ENCODE measurements at regions not wholly inside any gene's neighbourhood (a gene's known extent, or its start where the extent isn't known, plus 50 kb on each side); places are given as distances from the start of the nearest gene placed in this dataset.

GRCh38 chr21:15208786-15209185 lies 144.0 kb upstream of the NRIP1 start:
- no peak for TF ChIP-seq MXI1 (IDR thresholded peaks at IDR 0.05; ENCODE audit: borderline replicate concordance, low read depth, low read length)
- no peak for TF ChIP-seq CEBPB (IDR thresholded peaks at IDR 0.05; ENCODE audit: low read depth, low read length)
- no peak for TF ChIP-seq FOS (IDR thresholded peaks at IDR 0.05; ENCODE audit: low read depth, low read length)
- TF ChIP-seq RAD21 (IDR thresholded peaks at IDR 0.05; ENCODE audit: low read length): no peak
- TF ChIP-seq POLR2A (IDR thresholded peaks at IDR 0.05; ENCODE audit: low read depth, low read length): no peak
- no peak for TF ChIP-seq CHD1 (IDR thresholded peaks at IDR 0.05; ENCODE audit: low read depth, low read length)
- TF ChIP-seq, protein P1, sequence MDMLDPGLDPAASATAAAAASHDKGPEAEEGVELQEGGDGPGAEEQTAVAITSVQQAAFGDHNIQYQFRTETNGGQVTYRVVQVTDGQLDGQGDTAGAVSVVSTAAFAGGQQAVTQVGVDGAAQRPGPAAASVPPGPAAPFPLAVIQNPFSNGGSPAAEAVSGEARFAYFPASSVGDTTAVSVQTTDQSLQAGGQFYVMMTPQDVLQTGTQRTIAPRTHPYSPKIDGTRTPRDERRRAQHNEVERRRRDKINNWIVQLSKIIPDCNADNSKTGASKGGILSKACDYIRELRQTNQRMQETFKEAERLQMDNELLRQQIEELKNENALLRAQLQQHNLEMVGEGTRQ (IDR thresholded peaks at IDR 0.05; ENCODE audit: low read depth, low read length): no peak
- no peak for TF ChIP-seq BHLHE40 (IDR thresholded peaks at IDR 0.05; ENCODE audit: low read depth, low read length)
- TF ChIP-seq ELK1 (IDR thresholded peaks at IDR 0.05; ENCODE audit: borderline replicate concordance, low read depth, low read length): no peak
- TF ChIP-seq CTCF (conservative IDR thresholded peaks at IDR 0.05; ENCODE audit: low read depth, low read length): no peak
- TF ChIP-seq RFX5 (IDR thresholded peaks at IDR 0.05; ENCODE audit: low read depth, low read length): no peak
- TF ChIP-seq SMC3 (IDR thresholded peaks at IDR 0.05; ENCODE audit: low read depth, low read length): no peak
- CTCF ChIA-PET: no interaction called here

More at GRCh38 chr21:15208786-15209185, 144.0 kb upstream of the NRIP1 start:
- H3K14ac ChIP-seq (replicated peaks; ENCODE audit: low read depth, low read length): no peak overlapping the region
- H2BK15ac ChIP-seq (ENCODE audit: low read depth, low read length): no peak overlapping the region
- no peak overlapping the region for H2BK120ac ChIP-seq (ENCODE audit: low read depth, low read length)
- dilution Hi-C loops (cut with HindIII; ENCODE audit: low sequenced_read_pairs, unreplicated experiment) (no loop called here), in situ Hi-C loops (cut with MboI; ENCODE audit: low sequenced_read_pairs) (no loop called here), intact Hi-C loops (cut with micrococcal nuclease) (no loop called here)
- H3K4me1 ChIP-seq (ENCODE audit: control insufficient read depth, insufficient read depth, low read length): no peaks in the 10 kb centered on the region
- H2AK5ac ChIP-seq (ENCODE audit: low read depth, low read length): no peak overlapping the region
- H3K4ac ChIP-seq (ENCODE audit: low read depth, low read length): no peak overlapping the region
- no peak overlapping the region for H3K9ac ChIP-seq (ENCODE audit: low read depth, low read length)
- no peak overlapping the region for H2BK20ac ChIP-seq (ENCODE audit: low read depth, low read length)
- H3K56ac ChIP-seq (ENCODE audit: extremely low read depth, insufficient read depth, low read length): no peak overlapping the region
- no peak overlapping the region for H2BK5ac ChIP-seq (ENCODE audit: low read depth, low read length, poor library complexity, severe bottlenecking)
- H4K5ac ChIP-seq (ENCODE audit: low read depth, low read length): no peak overlapping the region
- no peak overlapping the region for H3K23ac ChIP-seq (ENCODE audit: low read depth, low read length)
- H3K9me3 ChIP-seq (ENCODE audit: control insufficient read depth, insufficient read depth, low read length): no peaks in the 10 kb centered on the region; the same call in 1 of the 2 replicates
- no peak overlapping the region for H3K27ac ChIP-seq (ENCODE audit: insufficient read depth, low read length)
- H2AK9ac ChIP-seq (replicated peaks; ENCODE audit: low read depth, low read length, poor library complexity): no peak overlapping the region
- no peaks in the 10 kb centered on the region for H4K20me1 ChIP-seq (ENCODE audit: insufficient read depth, low read length)
- DNase-seq (no peak), ATAC-seq (ENCODE audit: low read depth) (no peak)
- no CpG with 5 or more reads among the region's 4 CpGs for WGBS, 2 experiments (ENCODE audit: extremely low coverage in 2 of 2, insufficient read length in 1 of 2)
- no peaks in the 10 kb centered on the region for H3K9me1 ChIP-seq (ENCODE audit: insufficient read depth, low read length)
- H3K18ac ChIP-seq (ENCODE audit: low read depth, low read length): no peak overlapping the region
- POLR2A ChIA-PET (ENCODE audit: unreplicated experiment): no interaction called here
- no peak overlapping the region for H4K91ac ChIP-seq (ENCODE audit: insufficient read depth, low read depth, low read length)
- H3K4me2 ChIP-seq (ENCODE audit: low read depth, low read length): no peak overlapping the region
- no peaks in the 10 kb centered on the region for H3K79me1 ChIP-seq (ENCODE audit: low read depth in 1 of 2, low read length in 2 of 2)
- no peak overlapping the region for H4K8ac ChIP-seq (ENCODE audit: low read depth in 2 of 2, low read length in 2 of 2)
- H3K27me3 ChIP-seq (ENCODE audit: control insufficient read depth, insufficient read depth, low read length): no peaks in the 10 kb centered on the region; the same call in 1 of the 2 replicates
- no peak overlapping the region for H2AFZ ChIP-seq (replicated peaks; ENCODE audit: low read length, poor library complexity)
- no TSS peak for BruUV-seq (replicated peaks)
- H3K4me3 ChIP-seq (ENCODE audit: insufficient read depth, low read depth, low read length): no peak overlapping the region
- no peaks in the 10 kb centered on the region for H3K36me3 ChIP-seq (ENCODE audit: control insufficient read depth, insufficient read depth, low read length)

All from IMR-90 (cell line).